HS-5 (cell line): ENCODE measurements at regions not wholly inside any gene's neighbourhood (a gene's known extent, or its start where the extent isn't known, plus 50 kb on each side); places are given as distances from the start of the nearest gene placed in this dataset.
A peak's percentile ranks its signal among the peaks of the same experiment; 100 is the strongest.

Source experiments
- DNase-seq: peaks from one replicate; pipeline ENCODE4 v3.0.0-alpha.2; 2012; ENCODE audit warnings: low read depth

GRCh38 chr12:45587012-45587411, 142.5 kb upstream of the ARID2 start:
- no peak for DNase-seq

- no peak for DNase-seq
Observed at GRCh38 chr12:45587877-45588533, 141.5 kb upstream of the ARID2 start.

- no peak for DNase-seq
Observed at GRCh38 chr12:45590646-45591045, 138.9 kb upstream of the ARID2 start.

- DNase-seq, result no peak
Observed at GRCh38 chr12:45591635-45592034, 137.9 kb upstream of the ARID2 start.

GRCh38 chr12:45596366-45596765, 133.1 kb upstream of the ARID2 start:
- DNase-seq, result no peak

GRCh38 chr12:45598336-45598735, 131.2 kb upstream of the ARID2 start:
- no peak for DNase-seq

GRCh38 chr12:45598761-45599160, 130.7 kb upstream of the ARID2 start:
- no peak for DNase-seq

- no peak for DNase-seq
Observed at GRCh38 chr12:45599196-45599595, 130.3 kb upstream of the ARID2 start.

GRCh38 chr12:45601390-45601789, 128.1 kb upstream of the ARID2 start:
- no peak for DNase-seq

GRCh38 chr12:45601888-45602287, 127.6 kb upstream of the ARID2 start:
- DNase-seq, result no peak

- no peak for DNase-seq
Observed at GRCh38 chr12:45605624-45606023, 123.9 kb upstream of the ARID2 start.

- no peak for DNase-seq
Observed at GRCh38 chr12:45611061-45611460, 118.4 kb upstream of the ARID2 start.

GRCh38 chr12:45611495-45611894, 118.0 kb upstream of the ARID2 start:
- DNase-seq, result no peak

- peak; percentile 28 for DNase-seq
Observed at GRCh38 chr12:45612044-45612794, 117.3 kb upstream of the ARID2 start.

GRCh38 chr12:45613296-45613695, 116.2 kb upstream of the ARID2 start:
- no peak for DNase-seq

- no peak for DNase-seq
Observed at GRCh38 chr12:45613855-45614254, 115.7 kb upstream of the ARID2 start.

GRCh38 chr12:45615268-45615667, 114.2 kb upstream of the ARID2 start:
- DNase-seq, result peak; percentile 41

GRCh38 chr12:45619736-45620135, 109.8 kb upstream of the ARID2 start:
- no peak for DNase-seq

GRCh38 chr12:45621703-45622102, 107.8 kb upstream of the ARID2 start:
- DNase-seq, result no peak

- no peak for DNase-seq
Observed at GRCh38 chr12:45622210-45622937, 107.1 kb upstream of the ARID2 start.

GRCh38 chr12:45623221-45623620, 106.3 kb upstream of the ARID2 start:
- no peak for DNase-seq

- DNase-seq, result no peak
Observed at GRCh38 chr12:45623940-45624339, 105.6 kb upstream of the ARID2 start.

- DNase-seq, result no peak
Observed at GRCh38 chr12:45626965-45627364, 102.5 kb upstream of the ARID2 start.
